ENCODE measurements at regions not wholly inside any gene's neighbourhood (a gene's known extent, or its start where the extent isn't known, plus 50 kb on each side); places are given as distances from the start of the nearest gene placed in this dataset.
"Not testable (repeated sequence)": the region's sequence is repeated elsewhere in the genome, so short reads cannot be mapped to it uniquely, and the experiment has no call there.

- H3K4me3 ChIP-seq (replicated peaks in 1 of 2; ENCODE audit: low read depth in 2 of 2, low read length in 2 of 2): no peak overlapping the region
- no peak for DNase-seq (ENCODE audit: low read depth in 2 of 2)
- TF ChIP-seq CTCF (IDR thresholded peaks at IDR 0.05; ENCODE audit: low read depth, low read length): no peak
These were observed 485.4 kb downstream of the AMY1C start for GRCh38 chr1:104235141-104235540.

GRCh38 chr1:104238991-104239390 lies 489.3 kb downstream of the AMY1C start:
- H3K4me3 ChIP-seq (replicated peaks in 1 of 2; ENCODE audit: low read depth in 2 of 2, low read length in 2 of 2): no peak overlapping the region
- no peak for TF ChIP-seq CTCF (IDR thresholded peaks at IDR 0.05; ENCODE audit: low read depth, low read length)
- DNase-seq (ENCODE audit: low read depth in 2 of 2): no peak

GRCh38 chr1:104248385-104248784 lies 498.7 kb downstream of the AMY1C start:
- TF ChIP-seq CTCF (IDR thresholded peaks at IDR 0.05; ENCODE audit: low read depth, low read length): no peak
- no peak overlapping the region for H3K4me3 ChIP-seq (replicated peaks in 1 of 2; ENCODE audit: low read depth in 2 of 2, low read length in 2 of 2)
- DNase-seq (ENCODE audit: low read depth in 2 of 2): no peak

GRCh38 chr1:104259481-104259880 lies 509.8 kb downstream of the AMY1C start:
- no peak overlapping the region for H3K4me3 ChIP-seq (replicated peaks in 1 of 2; ENCODE audit: low read depth in 2 of 2, low read length in 2 of 2)
- no peak for TF ChIP-seq CTCF (IDR thresholded peaks at IDR 0.05; ENCODE audit: low read depth, low read length)
- DNase-seq (ENCODE audit: low read depth in 2 of 2): no peak

DNA sequence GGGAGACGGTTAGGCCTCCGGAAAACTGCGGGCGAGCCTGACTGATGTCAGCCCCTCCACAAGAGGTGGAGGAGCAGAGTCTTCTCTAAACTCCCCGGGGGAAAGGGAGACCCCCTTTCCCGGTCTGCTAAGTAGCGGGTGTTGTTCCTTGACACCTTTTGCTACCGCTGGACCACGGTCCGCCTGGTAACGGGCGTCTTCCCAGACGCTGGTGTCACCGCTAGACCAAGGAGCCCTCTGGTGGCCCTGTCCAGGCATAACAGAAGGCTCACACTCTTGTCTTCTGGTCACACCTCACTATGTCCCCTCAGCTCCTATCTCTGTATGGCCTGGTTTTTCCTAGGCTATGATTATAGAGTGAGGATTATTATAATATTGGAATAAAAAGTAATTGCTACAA lies 513.4 kb downstream of the AMY1C start:
- not testable (repeated sequence) for DNase-seq (ENCODE audit: low read depth in 2 of 2); H3K4me3 ChIP-seq (replicated peaks in 1 of 2; ENCODE audit: low read depth in 2 of 2, low read length in 2 of 2)

- DNase-seq (ENCODE audit: low read depth in 2 of 2): no peak
- H3K4me3 ChIP-seq (replicated peaks in 1 of 2; ENCODE audit: low read depth in 2 of 2, low read length in 2 of 2): no peak overlapping the region
- TF ChIP-seq CTCF (IDR thresholded peaks at IDR 0.05; ENCODE audit: low read depth, low read length): no peak
These were observed 514.8 kb downstream of the AMY1C start for GRCh38 chr1:104264521-104264920.

DNA sequence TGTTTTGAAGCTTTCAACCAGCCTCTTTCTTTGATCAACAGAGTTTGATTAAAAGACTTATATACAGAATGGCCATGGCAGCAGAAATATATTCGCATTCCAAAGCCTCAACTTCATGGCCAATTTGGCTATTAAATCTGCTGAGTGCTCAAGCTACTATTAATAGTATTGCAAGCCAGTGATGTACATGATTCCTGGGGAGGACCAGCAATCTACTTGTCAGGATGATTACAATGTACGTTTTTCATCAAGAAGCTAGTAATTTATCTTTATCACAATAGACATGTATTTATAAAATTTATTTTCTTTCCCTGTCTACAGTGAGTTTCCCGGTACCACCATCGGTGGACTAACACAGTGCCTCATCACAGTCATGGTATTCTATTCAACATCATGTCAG lies 515.5 kb downstream of the AMY1C start:
- TF ChIP-seq CTCF (IDR thresholded peaks at IDR 0.05; ENCODE audit: low read depth, low read length): no peak
- no peak overlapping the region for H3K4me3 ChIP-seq (replicated peaks in 1 of 2; ENCODE audit: low read depth in 2 of 2, low read length in 2 of 2)
- no peak for DNase-seq (ENCODE audit: low read depth in 2 of 2)

Measured in cardiac fibroblast (primary cell).